ENCODE measurements at regions not wholly inside any gene's neighbourhood (a gene's known extent, or its start where the extent isn't known, plus 50 kb on each side); places are given as distances from the start of the nearest gene placed in this dataset.

DNA sequence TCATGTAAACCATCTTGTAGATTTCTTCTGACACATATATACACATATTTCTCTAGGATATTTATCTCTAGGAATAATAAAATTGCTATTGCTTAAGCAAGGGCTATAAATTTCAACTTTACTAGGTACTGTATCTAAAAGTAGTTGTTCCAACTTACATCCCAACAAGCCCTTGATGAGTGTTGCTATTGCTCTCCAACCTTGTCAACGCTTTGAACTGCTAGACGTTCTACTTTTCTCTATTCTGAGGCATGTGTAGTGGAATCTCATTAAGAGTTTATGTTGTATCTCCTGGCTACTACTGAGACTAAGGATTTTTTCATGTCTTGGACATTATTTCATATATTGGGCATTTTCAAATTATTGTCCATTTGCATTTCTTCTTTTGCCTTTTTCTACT is 321.5 kb upstream of the SOX5 start:
- TF ChIP-seq, protein P1, sequence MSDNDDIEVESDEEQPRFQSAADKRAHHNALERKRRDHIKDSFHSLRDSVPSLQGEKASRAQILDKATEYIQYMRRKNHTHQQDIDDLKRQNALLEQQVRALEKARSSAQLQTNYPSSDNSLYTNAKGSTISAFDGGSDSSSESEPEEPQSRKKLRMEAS (IDR thresholded peaks at IDR 0.05) = no peak
- TF ChIP-seq, protein P2, sequence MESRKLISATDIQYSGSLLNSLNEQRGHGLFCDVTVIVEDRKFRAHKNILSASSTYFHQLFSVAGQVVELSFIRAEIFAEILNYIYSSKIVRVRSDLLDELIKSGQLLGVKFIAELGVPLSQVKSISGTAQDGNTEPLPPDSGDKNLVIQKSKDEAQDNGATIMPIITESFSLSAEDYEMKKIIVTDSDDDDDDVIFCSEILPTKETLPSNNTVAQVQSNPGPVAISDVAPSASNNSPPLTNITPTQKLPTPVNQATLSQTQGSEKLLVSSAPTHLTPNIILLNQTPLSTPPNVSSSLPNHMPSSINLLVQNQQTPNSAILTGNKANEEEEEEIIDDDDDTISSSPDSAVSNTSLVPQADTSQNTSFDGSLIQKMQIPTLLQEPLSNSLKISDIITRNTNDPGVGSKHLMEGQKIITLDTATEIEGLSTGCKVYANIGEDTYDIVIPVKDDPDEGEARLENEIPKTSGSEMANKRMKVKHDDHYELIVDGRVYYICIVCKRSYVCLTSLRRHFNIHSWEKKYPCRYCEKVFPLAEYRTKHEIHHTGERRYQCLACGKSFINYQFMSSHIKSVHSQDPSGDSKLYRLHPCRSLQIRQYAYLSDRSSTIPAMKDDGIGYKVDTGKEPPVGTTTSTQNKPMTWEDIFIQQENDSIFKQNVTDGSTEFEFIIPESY (IDR thresholded peaks at IDR 0.05; ENCODE audit: extremely low read depth, insufficient replicate concordance, low read length) = no peak
- TF ChIP-seq, protein P3, sequence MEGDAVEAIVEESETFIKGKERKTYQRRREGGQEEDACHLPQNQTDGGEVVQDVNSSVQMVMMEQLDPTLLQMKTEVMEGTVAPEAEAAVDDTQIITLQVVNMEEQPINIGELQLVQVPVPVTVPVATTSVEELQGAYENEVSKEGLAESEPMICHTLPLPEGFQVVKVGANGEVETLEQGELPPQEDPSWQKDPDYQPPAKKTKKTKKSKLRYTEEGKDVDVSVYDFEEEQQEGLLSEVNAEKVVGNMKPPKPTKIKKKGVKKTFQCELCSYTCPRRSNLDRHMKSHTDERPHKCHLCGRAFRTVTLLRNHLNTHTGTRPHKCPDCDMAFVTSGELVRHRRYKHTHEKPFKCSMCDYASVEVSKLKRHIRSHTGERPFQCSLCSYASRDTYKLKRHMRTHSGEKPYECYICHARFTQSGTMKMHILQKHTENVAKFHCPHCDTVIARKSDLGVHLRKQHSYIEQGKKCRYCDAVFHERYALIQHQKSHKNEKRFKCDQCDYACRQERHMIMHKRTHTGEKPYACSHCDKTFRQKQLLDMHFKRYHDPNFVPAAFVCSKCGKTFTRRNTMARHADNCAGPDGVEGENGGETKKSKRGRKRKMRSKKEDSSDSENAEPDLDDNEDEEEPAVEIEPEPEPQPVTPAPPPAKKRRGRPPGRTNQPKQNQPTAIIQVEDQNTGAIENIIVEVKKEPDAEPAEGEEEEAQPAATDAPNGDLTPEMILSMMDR (IDR thresholded peaks at IDR 0.05 in 2 of 3, conservative IDR thresholded peaks at IDR 0.05 in 1 of 3; ENCODE audit: borderline replicate concordance in 1 of 3, insufficient read depth in 1 of 3, low read depth in 2 of 3, low read length in 2 of 3) = no peak
- TF ChIP-seq CBX3 (IDR thresholded peaks at IDR 0.05; ENCODE audit: low read depth) (no peak), POLR2A (IDR thresholded peaks at IDR 0.05; ENCODE audit: borderline replicate concordance, extremely low read depth, insufficient read depth, insufficient read length) (no peak), POLR2AphosphoS5 (IDR thresholded peaks at IDR 0.05; ENCODE audit: low read depth, low read length) (no peak), EZH2 (IDR thresholded peaks at IDR 0.05) (no peak), YY1 (IDR thresholded peaks at IDR 0.05; ENCODE audit: extremely low read depth, insufficient replicate concordance, low read depth, low read length) (no peak), SRF (IDR thresholded peaks at IDR 0.05; ENCODE audit: low read depth) (no peak), EZH2phosphoT487 (IDR thresholded peaks at IDR 0.05; ENCODE audit: borderline replicate concordance) (no peak), CEBPB (IDR thresholded peaks at IDR 0.05; ENCODE audit: low read depth) (no peak), TCF7L2 (IDR thresholded peaks at IDR 0.05; ENCODE audit: borderline replicate concordance, extremely low read depth, insufficient read depth, insufficient read length) (no peak), JUND (IDR thresholded peaks at IDR 0.05) (no peak)

All from HCT116 (cell line).